A549 (cell line): ENCODE measurements at regions not wholly inside any gene's neighbourhood (a gene's known extent, or its start where the extent isn't known, plus 50 kb on each side); places are given as distances from the start of the nearest gene placed in this dataset.

Experiments used
- JUNB ChIP-seq: fragments of >200 bp; sonication (Bioruptor Twin); formaldehyde crosslinking; IDR thresholded peaks from 2 replicates; pipeline ENCODE4 v1.6.1; 2016
- POLR2A ChIP-seq: IDR thresholded peaks from 2 replicates; pipeline ENCODE4 v1.6.1; 2012; ENCODE audit warnings: mild to moderate bottlenecking, low read length
- TF ChIP-seq, protein P1 (sequence below): fragments of 450-650 bp; IDR thresholded peaks from 2 replicates; pipeline ENCODE4 v1.6.1; 2014; ENCODE audit warnings: antibody characterized with exemption
- TF ChIP-seq, protein P2 (sequence below): fragments of 200-600 bp; sonication (generic); IDR thresholded peaks from 2 replicates; pipeline ENCODE4 v1.6.1; 2016; ENCODE audit warnings: antibody characterized with exemption, mild to moderate bottlenecking, moderate library complexity
- TF ChIP-seq, protein P3 (sequence below): fragments of >200 bp; sonication (Bioruptor Twin); formaldehyde crosslinking; IDR thresholded peaks from 3 replicates; pipeline ENCODE4 v1.5.1; 2016
- TF ChIP-seq, protein P4 (sequence below): IDR thresholded peaks from 2 replicates; pipeline ENCODE4 v1.6.1; 2012

DNA sequence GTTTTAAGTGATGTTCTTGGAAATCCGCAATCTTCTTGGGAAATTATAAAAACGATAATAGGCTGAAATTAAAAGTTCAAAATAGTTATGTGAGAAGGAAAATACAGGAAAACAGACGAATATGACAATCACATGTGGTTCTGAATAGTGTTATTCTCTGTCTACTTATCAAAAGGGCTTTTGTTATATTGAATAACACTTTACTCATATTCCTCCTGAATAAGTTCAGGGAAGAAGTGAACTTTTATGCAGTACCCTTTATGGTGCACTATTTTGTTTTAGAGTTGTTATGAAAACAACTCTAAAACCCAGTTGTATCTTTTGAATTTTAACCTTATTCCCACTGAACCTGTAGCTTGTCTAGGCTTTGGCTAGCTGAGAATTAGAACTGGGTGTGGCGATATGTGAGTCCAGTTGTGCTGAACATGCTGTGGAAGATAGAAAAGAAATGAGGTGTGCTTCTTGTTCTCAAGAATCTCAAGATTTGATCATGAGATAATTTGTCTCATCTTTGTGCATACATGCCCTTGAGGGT, 384.4 kb downstream of the LMO7 start:
- TF ChIP-seq, protein P1, sequence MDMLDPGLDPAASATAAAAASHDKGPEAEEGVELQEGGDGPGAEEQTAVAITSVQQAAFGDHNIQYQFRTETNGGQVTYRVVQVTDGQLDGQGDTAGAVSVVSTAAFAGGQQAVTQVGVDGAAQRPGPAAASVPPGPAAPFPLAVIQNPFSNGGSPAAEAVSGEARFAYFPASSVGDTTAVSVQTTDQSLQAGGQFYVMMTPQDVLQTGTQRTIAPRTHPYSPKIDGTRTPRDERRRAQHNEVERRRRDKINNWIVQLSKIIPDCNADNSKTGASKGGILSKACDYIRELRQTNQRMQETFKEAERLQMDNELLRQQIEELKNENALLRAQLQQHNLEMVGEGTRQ: no peak
- TF ChIP-seq, protein P2, sequence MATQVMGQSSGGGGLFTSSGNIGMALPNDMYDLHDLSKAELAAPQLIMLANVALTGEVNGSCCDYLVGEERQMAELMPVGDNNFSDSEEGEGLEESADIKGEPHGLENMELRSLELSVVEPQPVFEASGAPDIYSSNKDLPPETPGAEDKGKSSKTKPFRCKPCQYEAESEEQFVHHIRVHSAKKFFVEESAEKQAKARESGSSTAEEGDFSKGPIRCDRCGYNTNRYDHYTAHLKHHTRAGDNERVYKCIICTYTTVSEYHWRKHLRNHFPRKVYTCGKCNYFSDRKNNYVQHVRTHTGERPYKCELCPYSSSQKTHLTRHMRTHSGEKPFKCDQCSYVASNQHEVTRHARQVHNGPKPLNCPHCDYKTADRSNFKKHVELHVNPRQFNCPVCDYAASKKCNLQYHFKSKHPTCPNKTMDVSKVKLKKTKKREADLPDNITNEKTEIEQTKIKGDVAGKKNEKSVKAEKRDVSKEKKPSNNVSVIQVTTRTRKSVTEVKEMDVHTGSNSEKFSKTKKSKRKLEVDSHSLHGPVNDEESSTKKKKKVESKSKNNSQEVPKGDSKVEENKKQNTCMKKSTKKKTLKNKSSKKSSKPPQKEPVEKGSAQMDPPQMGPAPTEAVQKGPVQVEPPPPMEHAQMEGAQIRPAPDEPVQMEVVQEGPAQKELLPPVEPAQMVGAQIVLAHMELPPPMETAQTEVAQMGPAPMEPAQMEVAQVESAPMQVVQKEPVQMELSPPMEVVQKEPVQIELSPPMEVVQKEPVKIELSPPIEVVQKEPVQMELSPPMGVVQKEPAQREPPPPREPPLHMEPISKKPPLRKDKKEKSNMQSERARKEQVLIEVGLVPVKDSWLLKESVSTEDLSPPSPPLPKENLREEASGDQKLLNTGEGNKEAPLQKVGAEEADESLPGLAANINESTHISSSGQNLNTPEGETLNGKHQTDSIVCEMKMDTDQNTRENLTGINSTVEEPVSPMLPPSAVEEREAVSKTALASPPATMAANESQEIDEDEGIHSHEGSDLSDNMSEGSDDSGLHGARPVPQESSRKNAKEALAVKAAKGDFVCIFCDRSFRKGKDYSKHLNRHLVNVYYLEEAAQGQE: no peak
- TF ChIP-seq POLR2A (no peak), JUNB (no peak)
- TF ChIP-seq, protein P3, sequence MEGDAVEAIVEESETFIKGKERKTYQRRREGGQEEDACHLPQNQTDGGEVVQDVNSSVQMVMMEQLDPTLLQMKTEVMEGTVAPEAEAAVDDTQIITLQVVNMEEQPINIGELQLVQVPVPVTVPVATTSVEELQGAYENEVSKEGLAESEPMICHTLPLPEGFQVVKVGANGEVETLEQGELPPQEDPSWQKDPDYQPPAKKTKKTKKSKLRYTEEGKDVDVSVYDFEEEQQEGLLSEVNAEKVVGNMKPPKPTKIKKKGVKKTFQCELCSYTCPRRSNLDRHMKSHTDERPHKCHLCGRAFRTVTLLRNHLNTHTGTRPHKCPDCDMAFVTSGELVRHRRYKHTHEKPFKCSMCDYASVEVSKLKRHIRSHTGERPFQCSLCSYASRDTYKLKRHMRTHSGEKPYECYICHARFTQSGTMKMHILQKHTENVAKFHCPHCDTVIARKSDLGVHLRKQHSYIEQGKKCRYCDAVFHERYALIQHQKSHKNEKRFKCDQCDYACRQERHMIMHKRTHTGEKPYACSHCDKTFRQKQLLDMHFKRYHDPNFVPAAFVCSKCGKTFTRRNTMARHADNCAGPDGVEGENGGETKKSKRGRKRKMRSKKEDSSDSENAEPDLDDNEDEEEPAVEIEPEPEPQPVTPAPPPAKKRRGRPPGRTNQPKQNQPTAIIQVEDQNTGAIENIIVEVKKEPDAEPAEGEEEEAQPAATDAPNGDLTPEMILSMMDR: no peak
- TF ChIP-seq, protein P4, sequence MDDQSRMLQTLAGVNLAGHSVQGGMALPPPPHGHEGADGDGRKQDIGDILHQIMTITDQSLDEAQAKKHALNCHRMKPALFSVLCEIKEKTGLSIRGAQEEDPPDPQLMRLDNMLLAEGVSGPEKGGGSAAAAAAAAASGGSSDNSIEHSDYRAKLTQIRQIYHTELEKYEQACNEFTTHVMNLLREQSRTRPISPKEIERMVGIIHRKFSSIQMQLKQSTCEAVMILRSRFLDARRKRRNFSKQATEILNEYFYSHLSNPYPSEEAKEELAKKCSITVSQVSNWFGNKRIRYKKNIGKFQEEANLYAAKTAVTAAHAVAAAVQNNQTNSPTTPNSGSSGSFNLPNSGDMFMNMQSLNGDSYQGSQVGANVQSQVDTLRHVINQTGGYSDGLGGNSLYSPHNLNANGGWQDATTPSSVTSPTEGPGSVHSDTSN: no peak
